NOMO-1 treated with DMSO at 0.1 percent for 48 hours (cell line): ENCODE measurements at regions not wholly inside any gene's neighbourhood (a gene's known extent, or its start where the extent isn't known, plus 50 kb on each side); places are given as distances from the start of the nearest gene placed in this dataset.
"Not testable (repeated sequence)": the region's sequence is repeated elsewhere in the genome, so short reads cannot be mapped to it uniquely, and the experiment has no call there.

Source experiments
- DNase-seq: peaks from one replicate; lab custom pipeline; 2025; ENCODE audit not compliant: unreplicated experiment; lab: John Stamatoyannopoulos, UW

GRCh38 chr1:199573047-199573446 is 454.5 kb upstream of the NR5A2 start:
- DNase-seq = no peak

DNA sequence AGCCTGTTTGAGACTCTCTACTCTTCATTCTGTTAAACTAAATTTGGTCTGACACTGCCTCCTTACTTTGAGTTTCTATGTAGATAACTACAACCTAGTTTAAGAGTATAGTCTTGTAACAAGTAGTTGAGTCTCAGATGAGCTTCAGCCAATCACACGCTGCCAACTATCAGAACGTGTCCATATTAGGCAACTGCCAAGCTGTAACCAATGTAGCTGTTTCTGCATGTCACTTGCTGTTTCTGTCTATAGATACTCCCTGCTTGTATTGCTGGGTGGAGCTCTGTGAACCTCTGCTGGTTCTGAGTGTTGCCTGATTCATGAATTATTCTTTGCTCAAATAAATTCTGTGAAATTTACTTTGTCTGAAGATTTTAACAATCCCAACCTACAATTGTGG is 452.6 kb upstream of the NR5A2 start:
- DNase-seq = no peak

DNA sequence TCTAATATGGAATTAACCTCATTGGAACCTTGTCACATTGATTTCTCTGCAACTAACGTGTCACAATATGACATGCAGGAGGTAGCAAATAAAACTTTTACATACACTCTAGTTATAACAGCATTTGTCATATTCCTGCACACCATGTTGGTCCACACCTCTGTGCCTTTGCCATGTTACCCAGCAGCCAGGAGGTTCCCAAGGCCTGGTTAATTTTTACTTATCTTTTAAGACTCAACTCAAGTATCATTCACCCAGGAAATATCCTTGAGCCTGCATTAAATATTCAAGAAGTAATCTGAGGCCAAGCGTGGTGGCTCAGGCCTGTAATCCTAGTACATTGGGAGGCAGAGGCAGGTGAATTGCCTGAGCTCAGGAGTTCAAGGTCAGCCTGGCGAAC is 447.2 kb upstream of the NR5A2 start:
- no peak for DNase-seq

DNA sequence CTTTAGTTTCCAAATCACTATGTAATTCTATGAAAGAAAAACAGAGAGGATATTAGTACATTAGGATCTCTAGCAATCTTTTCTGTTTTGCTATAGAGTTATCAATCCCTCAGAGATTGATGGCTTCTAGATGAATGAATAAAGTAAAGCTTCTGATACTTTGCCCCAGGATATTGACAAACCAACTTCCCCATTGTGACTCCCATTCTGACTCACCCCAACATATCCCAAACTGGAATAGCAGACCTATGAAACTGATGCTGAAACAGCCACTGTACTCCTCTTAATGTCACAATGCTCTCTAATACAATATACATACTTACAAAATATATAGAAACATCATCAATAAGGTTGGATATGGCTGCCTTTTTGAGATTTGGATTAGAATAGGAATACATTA is 442.1 kb upstream of the NR5A2 start:
- no peak for DNase-seq

DNA sequence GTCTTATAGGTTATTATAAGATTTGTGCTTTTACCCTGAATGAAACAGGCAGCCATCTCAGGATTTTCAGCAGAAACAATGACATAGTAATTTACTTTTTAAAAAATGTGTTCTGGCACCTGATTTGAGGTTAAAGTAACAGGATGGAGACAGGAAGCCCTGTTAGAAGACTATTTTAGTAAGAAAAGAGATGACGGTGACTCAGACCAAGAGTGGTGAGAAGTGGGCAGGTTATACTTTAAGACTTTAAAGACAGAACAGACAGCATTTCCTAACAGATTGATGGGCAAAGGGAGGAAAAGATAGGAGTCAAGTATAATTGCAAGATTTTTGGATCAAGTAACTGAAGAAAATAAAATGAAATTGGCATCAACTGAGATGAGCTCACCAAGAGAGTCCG is 436.8 kb upstream of the NR5A2 start:
- no peak for DNase-seq

DNA sequence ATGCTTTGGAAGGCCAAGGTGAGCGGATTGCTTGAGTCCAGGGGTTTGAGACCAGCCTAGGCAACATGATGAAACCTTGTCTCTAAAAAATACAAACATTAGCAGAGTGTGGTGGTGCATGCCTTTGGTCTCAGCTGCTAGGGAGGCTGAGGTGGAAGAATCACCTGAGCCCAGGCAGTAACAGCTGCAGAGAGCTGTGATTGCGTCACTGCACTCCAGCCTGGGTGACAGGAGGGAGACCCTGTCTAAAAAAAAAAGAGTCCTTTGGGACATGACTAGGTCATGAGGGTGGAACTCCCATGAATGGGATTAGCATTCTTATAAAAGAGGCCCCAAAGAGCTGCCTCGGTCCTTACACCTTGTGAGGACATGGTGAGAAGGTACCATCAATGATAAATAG is 436.0 kb upstream of the NR5A2 start:
- no peak for DNase-seq

DNA sequence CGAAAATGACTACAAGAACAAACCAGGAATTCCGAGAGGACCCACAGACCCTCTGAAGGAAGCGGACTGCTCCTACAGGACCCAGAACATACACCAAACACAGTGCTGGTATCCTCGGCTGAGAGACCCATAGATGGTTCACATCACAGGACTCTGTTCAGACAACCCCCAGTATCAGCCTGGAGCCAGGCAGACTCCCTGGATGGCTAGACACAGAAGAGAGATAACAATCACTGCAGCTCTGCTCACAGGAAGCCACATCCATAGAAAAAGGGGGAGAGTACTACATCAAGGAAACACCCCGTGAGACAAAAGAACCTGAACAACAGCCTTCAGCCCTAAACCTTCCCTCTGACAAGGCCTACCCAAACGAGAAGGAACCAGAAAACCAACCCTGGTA is 434.0 kb upstream of the NR5A2 start:
- DNase-seq = no peak

DNA sequence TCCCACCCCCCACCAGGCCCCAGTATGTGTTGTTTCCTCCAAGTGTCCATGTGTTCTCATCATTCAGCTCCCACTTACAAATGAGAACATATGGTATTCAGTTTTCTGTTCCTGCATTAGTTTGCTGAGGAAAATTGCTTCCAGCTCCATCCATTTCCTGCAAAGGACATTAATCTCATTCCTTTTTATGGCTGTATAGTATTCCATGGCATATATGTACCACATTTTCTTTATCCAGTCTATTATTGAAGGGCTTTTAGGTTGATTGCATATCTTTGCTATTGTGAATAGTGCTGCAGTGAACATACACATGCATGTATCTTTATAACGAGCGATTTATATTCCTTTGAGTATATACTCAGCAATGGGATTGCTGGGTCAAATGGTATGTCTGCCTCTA is 431.1 kb upstream of the NR5A2 start:
- DNase-seq = not testable (repeated sequence)

GRCh38 chr1:199597152-199597551 is 430.4 kb upstream of the NR5A2 start:
- DNase-seq = no peak

DNA sequence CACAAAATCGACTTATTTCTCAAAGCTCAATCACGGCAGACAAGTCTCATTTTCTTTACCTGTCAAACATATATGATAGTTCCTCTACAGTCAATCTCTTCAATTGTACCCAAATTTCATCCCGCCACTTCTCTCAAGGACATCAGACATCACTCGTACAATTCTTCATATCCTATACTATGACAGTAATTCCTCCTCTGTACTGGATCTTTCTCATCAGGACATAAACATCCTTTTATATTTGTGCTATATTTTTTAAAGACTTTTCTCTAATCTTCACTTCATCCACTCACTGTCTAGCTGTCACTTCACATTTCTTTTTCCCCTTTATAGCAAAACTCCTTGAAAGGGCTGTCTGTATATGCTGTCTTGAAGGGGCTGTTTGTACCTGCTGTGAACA is 419.1 kb upstream of the NR5A2 start:
- DNase-seq = no peak

- DNase-seq = peak; percentile 92
Measured at GRCh38 chr1:199612976-199613774, 414.3 kb upstream of the NR5A2 start.

- DNase-seq = no peak
Measured at GRCh38 chr1:199616947-199617346, 410.6 kb upstream of the NR5A2 start.

DNA sequence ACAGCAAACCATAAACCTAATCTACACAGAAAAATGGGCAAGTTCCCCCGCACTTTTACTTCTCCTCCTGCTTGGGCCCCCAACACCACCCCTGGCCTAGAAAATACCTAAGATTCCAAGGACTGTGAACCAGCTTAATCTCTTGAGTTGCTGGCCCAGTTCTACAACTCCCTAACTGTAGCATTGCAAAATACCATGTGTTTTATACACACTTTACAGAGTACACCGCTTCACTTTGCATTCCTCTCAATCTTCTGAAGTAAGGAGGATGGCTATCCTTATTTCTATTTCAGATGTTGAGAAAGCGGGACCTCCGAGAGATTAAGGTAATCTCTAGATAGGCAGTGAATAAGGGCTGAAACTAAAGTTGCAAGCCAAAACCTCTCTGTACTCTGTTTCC is 408.3 kb upstream of the NR5A2 start:
- no peak for DNase-seq

DNA sequence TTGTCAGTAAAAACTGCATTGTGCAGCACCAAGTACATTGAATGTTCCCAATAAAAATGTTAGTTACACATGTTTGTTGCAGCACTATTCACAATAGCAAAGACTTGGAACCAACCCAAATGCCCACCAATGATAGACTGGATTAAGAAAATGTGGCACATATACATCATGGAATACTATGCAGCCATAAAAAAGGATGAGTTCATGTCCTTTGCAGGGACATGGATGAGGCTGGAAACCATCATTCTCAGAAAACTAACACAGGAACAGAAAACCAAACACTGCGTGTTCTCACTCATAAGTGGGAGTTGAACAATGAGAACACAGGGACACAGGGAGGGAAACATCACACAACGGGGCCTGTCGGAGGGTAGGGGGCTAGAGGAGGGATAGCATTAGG is 401.3 kb upstream of the NR5A2 start:
- not testable (repeated sequence) for DNase-seq

DNA sequence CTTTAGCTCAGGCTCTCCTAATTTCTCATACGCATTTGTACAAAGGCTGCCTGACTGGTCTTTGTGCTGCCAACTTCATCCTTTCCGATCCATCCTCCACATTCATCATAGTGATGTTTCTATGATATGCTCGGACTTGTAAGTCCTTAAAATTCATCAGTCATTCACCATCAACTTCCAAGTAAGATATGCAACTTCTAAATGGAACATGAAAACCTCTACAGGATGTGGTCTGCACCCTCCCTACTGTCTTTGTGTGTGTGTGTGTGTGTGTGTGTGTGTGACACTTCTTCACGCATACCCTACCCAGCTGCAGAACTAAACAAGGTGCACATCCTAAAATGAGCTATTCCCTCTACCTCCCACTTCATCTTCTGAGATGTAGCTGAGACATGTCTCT is 397.9 kb upstream of the NR5A2 start:
- DNase-seq = no peak

GRCh38 chr1:199639453-199639852 is 388.1 kb upstream of the NR5A2 start:
- no peak for DNase-seq

- no peak for DNase-seq
Measured at GRCh38 chr1:199641531-199641930, 386.0 kb upstream of the NR5A2 start.

- DNase-seq = no peak
Measured at GRCh38 chr1:199644912-199645311, 382.6 kb upstream of the NR5A2 start.

DNA sequence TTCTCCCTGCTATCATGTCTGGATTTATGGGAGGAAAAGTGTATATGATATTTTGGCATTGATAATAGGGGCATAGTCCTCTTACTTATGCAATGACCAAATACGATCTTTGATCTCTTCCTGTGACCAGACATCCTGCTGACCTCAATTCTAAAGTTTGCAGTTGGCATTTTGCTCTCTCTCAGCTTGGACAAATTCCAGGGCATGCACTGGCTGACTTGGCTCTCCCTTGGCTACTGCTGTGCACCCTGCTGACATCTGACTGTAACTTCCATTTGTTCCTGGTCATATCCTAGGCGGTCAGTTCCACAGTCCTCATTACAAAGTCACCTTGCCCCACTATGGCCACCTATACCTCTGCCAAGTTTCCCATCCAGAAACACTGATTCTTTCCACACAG is 380.7 kb upstream of the NR5A2 start:
- DNase-seq = no peak

DNA sequence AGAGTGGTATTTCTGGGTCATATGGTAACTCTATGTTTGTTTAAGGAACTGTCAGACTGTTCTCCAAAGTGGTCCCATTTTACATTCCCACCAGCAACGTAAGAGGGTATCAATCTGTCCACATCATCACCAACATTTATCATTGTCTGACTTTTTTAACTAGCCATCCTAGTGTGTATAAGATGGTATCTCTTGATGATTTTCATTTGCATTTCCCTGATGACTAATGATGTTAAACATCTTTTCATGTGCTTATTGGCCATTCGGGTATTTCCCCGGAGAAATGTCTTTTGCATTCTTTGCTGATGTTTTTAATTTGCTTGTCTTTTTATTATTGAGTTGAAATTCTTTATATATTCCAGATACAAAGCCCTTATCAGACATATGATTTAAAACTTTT is 370.1 kb upstream of the NR5A2 start:
- DNase-seq = no peak

- DNase-seq = no peak
Measured at GRCh38 chr1:199660071-199660470, 367.4 kb upstream of the NR5A2 start.

- DNase-seq = no peak
Measured at GRCh38 chr1:199665371-199665770, 362.1 kb upstream of the NR5A2 start.

DNA sequence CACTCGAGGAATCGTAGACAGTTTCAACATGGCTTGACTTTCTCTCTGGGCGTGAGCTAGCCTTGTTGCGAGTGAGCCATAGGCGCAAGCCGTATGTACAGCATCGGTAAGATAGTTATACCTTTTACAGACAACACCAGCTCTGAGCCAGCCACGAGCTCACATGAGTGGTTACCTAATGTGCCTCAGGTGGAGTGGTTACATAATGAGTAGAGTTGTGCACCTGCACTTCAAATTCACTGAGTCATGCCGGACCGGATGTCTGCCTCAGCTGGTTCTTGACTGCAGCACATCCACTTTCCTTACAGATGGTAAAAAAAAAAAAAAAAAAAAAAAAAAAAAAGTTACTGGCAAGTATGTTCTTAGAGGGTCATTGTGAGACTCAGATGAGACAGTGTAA is 360.4 kb upstream of the NR5A2 start:
- no peak for DNase-seq
